HG02610 (cell line): ENCODE measurements at regions not wholly inside any gene's neighbourhood (a gene's known extent, or its start where the extent isn't known, plus 50 kb on each side); places are given as distances from the start of the nearest gene placed in this dataset.
A peak's percentile ranks its signal among the peaks of the same experiment; 100 is the strongest.
"Not testable (repeated sequence)": the region's sequence is repeated elsewhere in the genome, so short reads cannot be mapped to it uniquely, and the experiment has no call there.

ENCODE experiments used
- ATAC-seq: cut with Tn5 transposase; IDR thresholded peaks from one replicate; pipeline ENCODE4 v1.9.1; 2021; ENCODE audit warnings: mild to moderate bottlenecking, moderate library complexity; ENCODE audit not compliant: unreplicated experiment

DNA sequence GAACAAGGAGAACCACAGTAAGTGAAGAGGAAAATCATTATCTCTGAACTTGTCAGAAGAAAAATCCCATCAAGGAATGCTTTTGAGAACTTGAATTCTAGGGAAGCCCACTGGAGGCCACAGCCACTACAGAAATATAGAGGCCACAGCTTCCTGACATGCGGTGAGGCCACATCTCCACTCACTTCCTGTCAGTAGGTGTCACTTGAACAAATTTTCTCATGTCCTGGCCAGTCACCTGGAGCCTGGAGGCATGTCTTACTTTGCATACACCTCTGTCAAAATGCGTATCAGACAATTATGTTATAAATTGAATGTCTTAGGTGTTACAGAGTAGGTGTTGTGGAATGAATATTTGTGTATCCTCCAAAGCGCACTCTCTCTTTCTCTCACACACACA lies 370.3 kb downstream of the DAD1 start:
- ATAC-seq, result no peak

DNA sequence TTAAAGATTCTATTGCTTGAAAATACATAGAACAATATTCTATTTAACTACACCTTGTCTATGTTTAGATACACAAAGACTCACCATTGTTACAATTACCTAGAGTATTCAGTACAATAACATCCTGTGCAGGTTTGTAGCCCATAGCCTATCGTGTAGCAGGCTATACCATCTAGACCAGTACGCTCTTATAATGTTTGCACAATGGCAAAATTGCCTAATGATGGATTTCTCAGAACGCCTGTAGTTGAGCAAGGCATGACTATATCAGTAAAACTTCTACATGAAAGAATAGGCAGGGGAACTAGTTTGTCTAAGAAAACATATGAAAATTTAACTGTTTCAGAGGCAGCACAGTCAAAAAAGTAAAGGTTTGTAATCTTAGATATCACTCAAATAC lies 375.9 kb downstream of the DAD1 start:
- no peak for ATAC-seq

DNA sequence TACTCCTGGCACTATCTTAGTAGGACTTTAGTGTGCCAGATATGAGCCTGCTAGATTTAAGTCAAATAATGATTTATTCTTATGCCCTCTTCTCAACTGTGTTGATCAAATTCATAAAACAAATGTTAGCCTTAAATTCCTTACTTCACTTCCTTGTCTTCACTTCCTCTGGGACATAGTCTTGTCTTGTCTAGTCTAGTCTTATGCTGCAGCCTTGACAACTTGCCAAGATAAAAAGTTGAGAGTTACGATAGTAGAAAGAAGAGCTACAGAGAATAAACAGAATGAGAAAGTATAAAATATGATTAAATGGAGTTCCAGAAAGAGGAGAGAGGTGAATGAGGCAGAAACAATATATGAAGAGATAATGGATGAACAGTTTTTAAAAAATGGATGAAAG lies 378.1 kb downstream of the DAD1 start:
- ATAC-seq, result no peak

DNA sequence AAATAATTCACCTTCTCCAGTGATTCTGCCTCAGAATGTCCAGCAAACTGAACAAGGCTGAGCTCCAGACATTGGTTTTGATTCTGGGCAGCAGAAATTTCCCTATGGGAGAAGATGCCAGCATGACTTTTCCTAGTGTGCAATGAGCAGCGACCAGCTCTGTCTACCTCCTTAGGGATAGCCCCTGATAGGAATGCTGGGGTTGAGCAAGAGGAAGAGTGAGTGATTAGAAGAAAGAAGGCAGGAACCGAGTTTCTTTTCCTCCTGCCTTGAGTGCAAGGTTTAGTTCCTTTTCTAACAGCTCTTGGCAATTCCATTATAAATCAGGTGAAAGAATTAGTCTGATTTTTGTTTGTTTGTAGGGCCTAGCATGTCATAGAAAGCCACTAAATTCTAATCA lies 379.0 kb downstream of the DAD1 start:
- no peak for ATAC-seq

DNA sequence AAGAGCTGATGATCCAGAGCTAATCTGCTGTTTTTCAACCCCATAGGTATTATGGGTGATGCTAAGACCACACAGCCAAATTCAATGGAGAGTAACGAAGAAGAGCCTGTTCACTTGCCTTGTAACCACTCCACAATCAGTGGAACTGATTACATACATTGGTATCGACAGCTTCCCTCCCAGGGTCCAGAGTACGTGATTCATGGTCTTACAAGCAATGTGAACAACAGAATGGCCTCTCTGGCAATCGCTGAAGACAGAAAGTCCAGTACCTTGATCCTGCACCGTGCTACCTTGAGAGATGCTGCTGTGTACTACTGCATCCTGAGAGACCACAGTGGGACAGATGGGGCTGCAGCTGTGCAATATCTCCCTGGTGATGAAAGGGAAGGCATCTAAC lies 386.0 kb downstream of the DAD1 start:
- no peak for ATAC-seq

DNA sequence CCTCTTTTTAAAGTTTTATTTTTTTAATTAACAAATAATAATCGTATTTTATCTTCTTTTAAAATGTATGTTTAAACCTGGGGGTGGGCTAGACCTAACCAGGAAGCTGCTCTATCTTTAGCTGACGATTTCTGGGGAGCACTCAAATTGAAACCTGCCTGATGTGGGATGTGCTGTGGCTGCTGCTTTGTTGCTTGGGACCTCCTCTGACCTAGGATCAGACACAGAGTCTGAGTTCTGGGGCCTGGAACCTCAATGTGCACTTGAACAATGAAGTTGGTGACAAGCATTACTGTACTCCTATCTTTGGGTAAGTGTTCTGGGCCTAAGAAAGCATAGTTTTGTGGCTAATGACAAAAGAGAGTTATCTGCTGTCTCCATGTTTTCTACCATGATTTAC lies 386.7 kb downstream of the DAD1 start:
- no peak for ATAC-seq

DNA sequence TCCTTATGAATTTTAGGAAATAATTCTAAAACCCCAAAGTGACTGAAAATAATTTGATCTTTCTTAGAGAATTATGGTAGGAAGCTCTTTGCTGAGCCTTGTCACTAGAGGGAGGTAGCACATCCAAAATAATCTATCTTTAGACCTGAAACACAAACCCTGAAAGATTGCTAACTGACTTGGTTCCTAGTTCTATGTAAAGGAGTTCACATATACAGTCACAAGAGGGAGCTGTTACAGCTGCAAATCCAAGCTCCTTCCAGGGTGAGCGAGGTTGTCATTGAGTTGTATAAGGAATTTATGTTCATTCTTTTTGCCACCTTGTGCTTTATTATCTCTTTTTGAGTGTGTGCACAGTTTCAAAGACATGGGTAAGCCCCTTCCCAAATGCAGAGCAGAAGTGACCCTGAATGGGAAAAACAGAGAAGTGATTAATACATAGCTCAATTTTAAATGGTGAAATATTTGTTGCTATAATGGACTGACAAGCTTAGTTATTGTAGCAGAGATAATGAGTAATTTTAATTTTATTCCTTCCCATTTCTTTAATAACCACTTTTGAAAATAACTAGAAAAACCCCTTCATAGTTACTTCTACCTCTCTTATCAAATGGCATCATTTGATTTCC lies 387.9 kb downstream of the DAD1 start:
- ATAC-seq, result peak; percentile 62

DNA sequence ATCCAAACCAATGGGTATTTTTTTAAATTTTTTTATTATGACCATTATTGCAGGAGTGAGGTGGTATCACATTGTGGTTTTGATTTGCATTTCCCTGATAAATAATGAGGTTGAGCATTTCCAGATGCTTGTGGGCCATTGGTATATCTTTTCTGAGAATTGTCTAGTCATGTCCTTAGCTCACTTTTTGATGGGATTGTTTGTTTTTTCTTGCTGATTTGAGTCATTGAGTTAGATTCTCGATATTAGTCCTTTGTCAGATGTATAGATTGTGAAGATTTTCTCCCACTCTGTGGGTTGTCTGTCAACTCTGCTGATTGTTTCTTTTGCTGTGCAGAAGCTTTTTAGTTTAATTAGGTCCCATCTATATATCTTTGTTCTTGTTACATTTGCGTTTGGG lies 388.9 kb downstream of the DAD1 start:
- ATAC-seq, result not testable (repeated sequence)

DNA sequence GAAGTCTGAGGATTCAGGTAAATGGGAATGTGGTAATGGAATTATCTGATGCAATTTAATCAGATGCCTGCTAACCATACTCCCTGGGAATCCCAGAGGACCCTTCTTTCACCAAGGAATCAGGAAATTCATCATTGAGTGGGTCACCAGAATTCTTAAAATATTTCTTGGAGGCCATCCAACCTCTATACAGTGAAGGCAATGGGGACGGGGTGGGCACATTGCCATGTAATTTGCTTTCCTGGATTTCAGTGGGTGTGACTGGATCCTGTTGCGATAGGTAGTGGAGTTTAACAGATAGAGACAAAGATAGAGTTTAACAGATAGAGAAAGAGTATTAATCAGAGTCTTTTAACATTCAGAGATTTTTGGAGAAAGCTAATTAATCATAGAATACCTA lies 394.4 kb downstream of the DAD1 start:
- ATAC-seq, result no peak

DNA sequence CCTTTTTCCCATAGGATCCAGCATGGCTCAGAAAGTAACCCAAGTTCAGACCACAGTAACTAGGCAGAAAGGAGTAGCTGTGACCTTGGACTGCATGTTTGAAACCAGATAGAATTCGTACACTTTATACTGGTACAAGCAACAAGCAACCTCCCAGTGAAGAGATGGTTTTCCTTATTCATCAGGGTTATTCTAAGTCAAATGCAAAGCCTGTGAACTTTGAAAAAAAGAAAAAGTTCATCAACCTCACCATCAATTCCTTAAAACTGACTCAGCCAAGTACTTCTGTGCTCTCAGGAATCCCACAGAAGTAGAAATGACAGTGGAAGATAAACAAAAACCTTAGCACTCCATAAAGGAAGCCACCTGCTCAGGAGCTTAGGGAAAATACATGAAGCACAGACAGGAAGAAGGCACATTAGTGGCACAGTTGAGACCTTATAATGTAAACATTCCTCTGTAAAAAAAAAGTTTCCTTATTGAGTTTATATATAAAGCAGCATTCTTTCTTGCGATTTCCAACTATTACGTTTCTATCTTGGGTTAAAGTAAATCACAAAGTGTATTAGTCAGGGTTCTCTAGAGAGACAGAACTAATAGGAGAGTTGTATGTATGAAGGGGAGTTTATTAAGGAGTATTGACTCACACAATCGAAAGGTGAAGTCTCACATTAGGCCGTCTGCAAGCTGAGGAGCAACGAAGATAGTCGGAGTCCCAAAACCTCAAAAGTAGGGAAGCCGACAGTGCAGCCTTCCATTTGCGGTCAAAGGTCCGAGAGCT lies 398.4 kb downstream of the DAD1 start:
- ATAC-seq, result no peak

DNA sequence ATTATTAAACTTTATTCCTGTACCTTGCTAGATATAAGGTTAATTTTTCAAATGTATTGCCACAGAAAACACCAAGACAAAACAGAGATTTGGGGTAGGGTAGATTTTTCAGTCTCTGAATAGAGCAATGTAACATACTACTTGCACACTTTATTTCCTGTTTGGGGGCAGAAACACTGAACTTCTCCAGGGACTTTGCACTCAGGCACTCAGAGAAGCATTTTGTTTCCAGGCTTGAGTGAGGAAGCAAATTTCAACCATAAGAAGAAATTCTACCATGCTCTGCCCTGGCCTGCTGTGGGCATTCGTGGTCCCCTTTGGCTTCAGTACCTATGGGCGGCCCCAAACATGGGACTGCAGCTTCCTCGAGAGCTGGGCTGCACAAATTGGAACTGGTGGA lies 399.1 kb downstream of the DAD1 start:
- ATAC-seq, result no peak

DNA sequence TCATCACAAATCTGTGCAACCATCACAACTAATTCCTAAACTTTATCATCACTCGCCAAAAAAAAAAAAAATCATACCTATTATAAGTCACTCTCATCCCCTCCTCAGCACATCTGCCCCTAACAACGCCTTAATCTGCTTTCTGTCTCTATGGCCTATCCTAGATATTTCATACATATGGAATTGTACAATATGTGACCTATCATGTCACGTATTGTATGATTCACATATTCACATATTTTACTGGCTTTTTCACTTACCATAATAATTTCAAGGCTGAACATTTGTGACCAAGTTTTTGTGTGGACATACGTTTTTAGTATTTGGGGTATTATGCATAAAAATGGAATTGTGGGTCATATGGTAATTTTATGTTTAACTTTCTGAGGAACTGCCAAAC lies 400.7 kb downstream of the DAD1 start:
- no peak for ATAC-seq

DNA sequence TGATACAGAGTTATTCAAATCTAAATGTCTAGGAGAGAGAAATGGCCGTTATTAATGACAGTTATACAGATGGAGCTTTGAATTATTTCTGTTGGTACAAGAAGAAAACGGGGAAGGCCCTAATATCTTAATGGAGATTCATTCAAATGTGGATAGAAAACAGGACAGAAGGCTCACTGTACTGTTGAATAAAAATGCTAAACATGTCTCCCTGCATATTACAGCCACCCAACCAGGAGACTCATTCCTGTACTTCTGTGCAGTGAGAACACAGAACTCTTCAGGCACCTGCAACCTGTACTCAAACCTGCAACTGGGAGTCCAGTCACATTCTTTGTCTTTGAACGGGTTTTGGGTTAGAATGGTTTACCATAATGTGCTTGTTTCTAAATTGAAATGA lies 403.2 kb downstream of the DAD1 start:
- no peak for ATAC-seq

DNA sequence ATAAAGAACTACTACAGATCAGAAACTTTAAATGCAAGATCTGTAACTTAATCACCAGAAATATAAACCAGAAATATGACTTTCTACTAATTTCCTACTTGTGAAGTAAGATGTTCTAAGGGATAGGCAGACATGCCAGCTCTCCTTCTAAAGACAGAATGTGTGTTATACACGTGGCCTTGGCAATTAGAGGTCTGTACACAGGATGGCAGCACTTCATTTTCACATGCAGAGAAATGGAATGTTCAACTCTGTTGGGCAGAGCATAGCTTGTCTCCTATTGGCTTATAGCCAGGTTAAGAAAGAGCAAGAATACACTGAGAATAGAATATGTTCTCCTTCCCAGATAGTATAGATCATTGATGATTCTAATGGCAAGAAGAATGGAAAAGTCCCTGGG lies 403.8 kb downstream of the DAD1 start:
- ATAC-seq, result no peak

DNA sequence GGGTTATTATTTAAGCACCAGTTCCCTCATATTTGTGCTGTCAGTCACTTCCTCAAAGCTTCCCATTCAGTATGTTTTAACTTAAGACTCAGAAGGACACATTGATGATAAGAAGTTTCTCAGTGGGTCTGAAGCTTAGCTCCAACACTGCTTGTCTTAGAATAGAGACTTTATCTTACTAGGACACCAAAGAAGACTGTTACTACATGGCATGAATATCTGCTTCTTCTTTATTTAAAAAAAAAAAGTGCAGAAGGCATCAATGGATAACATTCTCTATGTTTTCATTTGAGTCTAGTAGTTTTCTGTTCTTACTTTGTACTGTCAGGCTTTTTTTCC lies 404.2 kb downstream of the DAD1 start:
- no peak for ATAC-seq

DNA sequence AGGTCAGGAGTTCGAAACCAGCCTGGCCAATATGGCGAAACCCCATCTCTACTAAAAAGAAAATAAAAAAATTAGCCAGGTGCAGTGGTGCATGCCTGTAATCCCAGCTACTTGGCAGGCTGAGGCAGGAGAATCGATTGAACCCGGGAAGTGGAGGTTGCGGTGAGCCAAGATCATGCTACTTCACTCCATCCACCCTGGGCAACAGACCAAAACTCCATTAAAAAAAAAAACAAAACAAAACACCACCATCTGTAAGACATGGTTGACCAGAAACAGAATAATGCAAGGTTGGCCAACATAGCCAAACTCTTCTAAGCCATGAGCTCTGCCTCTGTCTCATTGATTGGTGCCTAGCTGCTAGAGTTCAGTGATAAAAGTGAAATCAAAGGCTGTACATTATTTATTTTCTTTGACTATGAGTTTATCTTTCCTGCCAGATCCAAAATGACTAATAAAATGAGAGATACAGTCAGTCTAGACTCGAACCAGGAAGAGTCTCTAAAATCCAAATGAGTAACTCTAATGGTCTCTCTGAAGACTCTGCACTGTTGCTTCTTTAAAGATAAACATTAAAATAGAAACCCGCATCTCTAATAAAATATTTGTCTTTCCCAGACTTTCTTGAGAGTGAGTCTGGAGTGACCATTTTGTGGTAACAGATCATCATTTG lies 404.7 kb downstream of the DAD1 start:
- no peak for ATAC-seq

DNA sequence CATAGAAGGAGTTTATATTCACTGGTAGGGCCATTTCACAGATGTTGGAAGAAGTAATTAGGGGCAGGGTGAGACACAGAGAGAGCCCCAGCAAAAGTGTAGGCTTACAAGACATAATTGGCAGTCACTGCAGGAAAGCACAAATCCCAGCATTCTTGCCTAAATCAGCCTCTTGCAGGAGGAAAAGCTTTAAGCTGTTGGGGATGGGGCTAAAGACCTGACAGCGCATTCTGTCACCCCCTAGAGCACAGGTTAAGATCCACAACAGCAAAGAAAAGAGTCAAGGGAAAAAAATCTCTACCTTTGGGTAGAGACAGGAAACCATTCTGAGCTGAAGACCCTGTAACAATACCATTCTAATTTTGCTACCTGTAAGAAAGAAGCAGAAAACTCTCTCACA lies 409.0 kb downstream of the DAD1 start:
- ATAC-seq, result no peak

DNA sequence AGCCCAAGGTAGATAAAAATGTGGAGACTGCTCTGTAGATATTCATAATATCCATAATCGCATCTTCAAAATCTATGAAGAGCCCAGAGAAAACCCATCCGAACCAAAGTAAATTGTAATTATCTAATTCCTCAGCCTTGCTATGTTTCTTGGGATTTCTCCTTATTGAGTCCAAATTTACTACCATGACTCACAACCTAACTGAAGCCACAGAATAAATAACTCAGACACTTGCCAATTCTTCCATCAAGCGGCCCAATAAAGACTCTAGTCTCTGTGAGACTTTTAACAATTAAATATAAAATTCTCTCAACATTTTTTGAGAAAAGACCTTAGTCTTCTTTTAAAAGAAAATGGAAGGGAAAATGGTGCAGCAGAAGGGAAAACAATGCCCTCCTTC lies 409.8 kb downstream of the DAD1 start:
- no peak for ATAC-seq

DNA sequence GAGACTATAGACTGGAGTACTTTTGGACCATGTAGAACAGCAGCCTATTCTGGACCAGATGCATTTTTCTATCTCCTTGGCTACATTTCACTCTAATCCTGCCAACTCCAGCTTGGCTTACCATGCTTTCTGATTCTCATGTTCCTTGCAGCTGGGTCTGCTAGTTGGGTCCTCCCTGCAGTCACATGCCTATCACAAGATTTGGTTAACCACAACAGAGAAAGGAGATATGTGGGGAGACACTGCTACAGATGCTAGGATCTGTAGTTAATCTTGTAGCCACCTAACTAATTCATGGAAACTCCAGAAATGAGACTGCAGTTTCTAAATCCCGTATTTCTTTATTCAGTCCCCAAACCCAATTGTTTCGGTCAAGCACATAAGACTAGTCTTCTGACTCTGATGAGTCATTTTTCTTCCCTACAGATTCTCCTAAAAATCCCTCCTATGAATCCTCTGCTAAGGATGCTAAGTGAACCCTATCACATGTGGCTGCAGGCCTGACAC lies 410.6 kb downstream of the DAD1 start:
- no peak for ATAC-seq

DNA sequence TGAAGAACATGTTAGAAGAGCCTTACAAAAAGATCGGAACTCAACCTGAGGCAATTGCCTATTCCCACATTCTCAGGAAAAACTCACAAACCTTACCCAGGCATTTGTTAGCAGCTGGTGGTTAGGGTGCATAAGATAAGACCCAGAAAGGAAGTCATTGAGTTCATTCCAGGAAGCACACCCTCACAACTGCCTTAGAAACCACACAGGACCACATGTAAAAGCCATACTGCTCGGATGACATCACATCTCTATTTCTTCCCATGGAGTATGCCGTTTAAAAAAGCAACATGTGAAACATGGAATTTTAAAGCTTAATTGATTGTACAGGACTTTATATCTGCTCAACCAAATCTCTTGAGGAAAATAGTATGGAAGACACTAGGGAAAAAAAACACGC lies 411.2 kb downstream of the DAD1 start:
- ATAC-seq, result no peak

DNA sequence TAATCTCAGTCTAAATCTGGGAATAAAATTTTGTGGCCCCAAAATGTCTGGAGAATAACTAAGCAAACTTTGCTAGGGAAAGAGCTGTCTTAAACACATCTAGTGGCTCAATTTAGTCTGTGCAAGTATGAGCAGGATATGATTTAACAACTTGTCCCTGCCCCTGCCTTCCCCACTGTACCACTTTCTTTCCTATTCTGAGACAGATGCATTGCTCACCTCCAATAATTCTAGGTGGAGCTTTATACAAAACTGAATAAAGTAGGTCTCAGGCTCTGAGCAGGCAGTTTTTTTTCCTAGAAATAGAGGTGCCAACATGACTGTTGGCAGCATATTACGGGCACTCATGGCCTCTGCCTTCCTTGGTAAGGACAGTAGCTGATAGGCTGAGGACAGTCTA lies 412.1 kb downstream of the DAD1 start:
- no peak for ATAC-seq

DNA sequence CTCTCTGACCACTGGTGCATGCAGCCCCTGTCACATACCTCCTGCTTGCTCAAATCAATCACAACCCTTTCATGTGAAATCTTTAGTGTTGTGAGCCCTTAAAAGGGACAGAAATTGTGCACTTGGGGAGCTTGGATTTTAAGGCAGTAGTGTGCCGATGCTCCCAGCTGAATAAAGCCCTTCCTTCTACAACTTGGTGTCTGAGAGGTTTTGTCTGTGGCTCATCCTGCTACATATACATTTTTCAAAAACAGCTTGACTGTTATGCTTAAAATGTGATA lies 413.8 kb downstream of the DAD1 start:
- not testable (repeated sequence) for ATAC-seq
